Fibroblast of lung (primary cell): ENCODE measurements at regions not wholly inside any gene's neighbourhood (a gene's known extent, or its start where the extent isn't known, plus 50 kb on each side); places are given as distances from the start of the nearest gene placed in this dataset.

Experiments
- EZH2 ChIP-seq: IDR thresholded peaks from 2 replicates; pipeline ENCODE4 v1.5.1; 2012; ENCODE audit warnings: low read length, control low read depth, mild to moderate bottlenecking; ENCODE audit errors: missing control alignments
- TF ChIP-seq, protein P1 (sequence below), 2 donors: IDR thresholded peaks in 1 of 2; conservative IDR thresholded peaks in 1 of 2; 1 replicate in 1 of 2; 2 replicates in 1 of 2; pipeline ENCODE4 v1.5.1; 2011 to 2012; ENCODE audit warnings: low read length in 2 of 2, control low read depth in 1 of 2, inconsistent platforms in 1 of 2, low read depth in 1 of 2, mild to moderate bottlenecking in 1 of 2

DNA sequence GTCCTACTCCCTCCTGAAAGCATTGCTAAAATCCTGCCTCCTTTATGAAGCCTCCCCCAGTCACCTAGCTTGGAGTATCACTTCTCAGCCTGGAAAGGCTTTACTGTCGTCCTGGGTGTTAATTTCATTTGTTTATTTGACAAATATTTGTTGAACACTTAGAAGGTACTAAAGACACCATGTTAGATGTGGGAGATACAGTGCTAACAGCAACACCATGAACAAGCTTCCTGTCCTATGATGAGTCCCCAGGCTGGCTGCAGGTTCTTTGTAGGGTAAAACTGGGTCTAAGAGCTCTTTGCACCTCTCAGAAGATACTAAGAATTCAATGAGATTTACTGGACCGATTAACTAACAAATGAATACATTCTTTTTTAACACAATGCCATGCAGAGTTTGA, 109.2 kb upstream of the TMEM170B start:
- no peak for TF ChIP-seq EZH2
- TF ChIP-seq, protein P1, sequence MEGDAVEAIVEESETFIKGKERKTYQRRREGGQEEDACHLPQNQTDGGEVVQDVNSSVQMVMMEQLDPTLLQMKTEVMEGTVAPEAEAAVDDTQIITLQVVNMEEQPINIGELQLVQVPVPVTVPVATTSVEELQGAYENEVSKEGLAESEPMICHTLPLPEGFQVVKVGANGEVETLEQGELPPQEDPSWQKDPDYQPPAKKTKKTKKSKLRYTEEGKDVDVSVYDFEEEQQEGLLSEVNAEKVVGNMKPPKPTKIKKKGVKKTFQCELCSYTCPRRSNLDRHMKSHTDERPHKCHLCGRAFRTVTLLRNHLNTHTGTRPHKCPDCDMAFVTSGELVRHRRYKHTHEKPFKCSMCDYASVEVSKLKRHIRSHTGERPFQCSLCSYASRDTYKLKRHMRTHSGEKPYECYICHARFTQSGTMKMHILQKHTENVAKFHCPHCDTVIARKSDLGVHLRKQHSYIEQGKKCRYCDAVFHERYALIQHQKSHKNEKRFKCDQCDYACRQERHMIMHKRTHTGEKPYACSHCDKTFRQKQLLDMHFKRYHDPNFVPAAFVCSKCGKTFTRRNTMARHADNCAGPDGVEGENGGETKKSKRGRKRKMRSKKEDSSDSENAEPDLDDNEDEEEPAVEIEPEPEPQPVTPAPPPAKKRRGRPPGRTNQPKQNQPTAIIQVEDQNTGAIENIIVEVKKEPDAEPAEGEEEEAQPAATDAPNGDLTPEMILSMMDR (conservative IDR thresholded peaks at IDR 0.05 in 1 of 2, IDR thresholded peaks at IDR 0.05 in 1 of 2; ENCODE audit: low read depth in 1 of 2, low read length in 2 of 2) = no peak
